Erythroblast (primary cell): ENCODE measurements at regions not wholly inside any gene's neighbourhood (a gene's known extent, or its start where the extent isn't known, plus 50 kb on each side); places are given as distances from the start of the nearest gene placed in this dataset.

ENCODE experiments used
- GATA1 ChIP-seq: IDR thresholded peaks from 2 replicates; pipeline ENCODE4 v1.6.1; 2011; ENCODE audit warnings: low read depth, mild to moderate bottlenecking, control low read depth, low read length, moderate library complexity
- POLR2A ChIP-seq: IDR thresholded peaks from 2 replicates; pipeline ENCODE4 v1.6.1; 2011; ENCODE audit warnings: mild to moderate bottlenecking, low read length

DNA sequence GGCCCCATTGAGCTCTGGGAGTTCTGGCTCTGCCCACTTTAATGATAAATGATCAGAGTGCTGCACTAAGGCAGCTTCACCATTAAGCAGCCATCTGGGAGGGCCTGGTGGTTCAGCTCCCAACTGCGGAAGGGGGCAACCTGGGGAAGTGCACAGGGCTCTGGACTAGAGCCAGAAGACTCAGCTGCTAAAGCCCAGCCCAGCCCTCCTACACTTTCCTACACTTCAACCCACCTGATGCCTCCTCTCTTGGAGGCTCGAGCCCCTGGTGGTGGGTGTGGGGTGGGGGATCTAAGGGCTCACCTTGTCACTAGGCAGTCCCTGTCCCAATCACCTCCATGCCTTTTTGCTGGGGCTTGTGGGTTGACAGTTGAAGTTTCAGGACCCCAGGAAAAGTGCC lies 60.6 kb upstream of the ANTXRL start:
- TF ChIP-seq POLR2A (no peak), GATA1 (no peak)
